ENCODE measurements at regions not wholly inside any gene's neighbourhood (a gene's known extent, or its start where the extent isn't known, plus 50 kb on each side); places are given as distances from the start of the nearest gene placed in this dataset.

DNA sequence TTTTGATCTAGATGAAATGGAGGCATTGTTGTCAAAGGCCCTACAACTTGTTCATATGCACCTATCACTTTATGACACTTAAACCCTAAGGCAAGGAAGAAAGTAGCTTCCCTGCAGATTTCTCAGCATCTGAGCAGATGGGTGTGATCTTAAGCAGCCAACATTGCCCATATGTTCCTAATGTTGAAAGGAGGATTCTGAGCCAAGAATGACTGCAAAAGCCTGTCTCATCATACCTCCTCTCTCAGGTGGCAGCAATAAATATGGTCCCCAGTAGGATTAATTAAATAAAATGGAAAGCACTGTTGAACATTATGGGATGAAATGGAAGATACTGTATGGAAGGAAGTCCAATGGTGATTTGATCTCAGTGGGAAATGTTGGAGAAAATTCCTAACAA is 538.1 kb upstream of the MAN1A1 start:
- H3K4me3 ChIP-seq (ENCODE audit: severe bottlenecking): no peak overlapping the region
- DNase-seq (ENCODE audit: low spot score) (no peak), ATAC-seq (ENCODE audit: low read depth) (no peak)
- H3K27me3 ChIP-seq (ENCODE audit: insufficient read depth, poor library complexity, severe bottlenecking): no peaks in the 10 kb centered on the region
- H3K9me3 ChIP-seq (ENCODE audit: severe bottlenecking): no peaks in the 10 kb centered on the region
- no peak overlapping the region for H3K27ac ChIP-seq (ENCODE audit: poor library complexity, severe bottlenecking)
- no peaks in the 10 kb centered on the region for H3K36me3 ChIP-seq (ENCODE audit: low read depth)
- TF ChIP-seq, protein P1, sequence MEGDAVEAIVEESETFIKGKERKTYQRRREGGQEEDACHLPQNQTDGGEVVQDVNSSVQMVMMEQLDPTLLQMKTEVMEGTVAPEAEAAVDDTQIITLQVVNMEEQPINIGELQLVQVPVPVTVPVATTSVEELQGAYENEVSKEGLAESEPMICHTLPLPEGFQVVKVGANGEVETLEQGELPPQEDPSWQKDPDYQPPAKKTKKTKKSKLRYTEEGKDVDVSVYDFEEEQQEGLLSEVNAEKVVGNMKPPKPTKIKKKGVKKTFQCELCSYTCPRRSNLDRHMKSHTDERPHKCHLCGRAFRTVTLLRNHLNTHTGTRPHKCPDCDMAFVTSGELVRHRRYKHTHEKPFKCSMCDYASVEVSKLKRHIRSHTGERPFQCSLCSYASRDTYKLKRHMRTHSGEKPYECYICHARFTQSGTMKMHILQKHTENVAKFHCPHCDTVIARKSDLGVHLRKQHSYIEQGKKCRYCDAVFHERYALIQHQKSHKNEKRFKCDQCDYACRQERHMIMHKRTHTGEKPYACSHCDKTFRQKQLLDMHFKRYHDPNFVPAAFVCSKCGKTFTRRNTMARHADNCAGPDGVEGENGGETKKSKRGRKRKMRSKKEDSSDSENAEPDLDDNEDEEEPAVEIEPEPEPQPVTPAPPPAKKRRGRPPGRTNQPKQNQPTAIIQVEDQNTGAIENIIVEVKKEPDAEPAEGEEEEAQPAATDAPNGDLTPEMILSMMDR (IDR thresholded peaks at IDR 0.05; ENCODE audit: poor library complexity, severe bottlenecking): no peak
- H3K4me1 ChIP-seq (ENCODE audit: insufficient read depth, poor library complexity, severe bottlenecking): no peaks in the 10 kb centered on the region

DNA sequence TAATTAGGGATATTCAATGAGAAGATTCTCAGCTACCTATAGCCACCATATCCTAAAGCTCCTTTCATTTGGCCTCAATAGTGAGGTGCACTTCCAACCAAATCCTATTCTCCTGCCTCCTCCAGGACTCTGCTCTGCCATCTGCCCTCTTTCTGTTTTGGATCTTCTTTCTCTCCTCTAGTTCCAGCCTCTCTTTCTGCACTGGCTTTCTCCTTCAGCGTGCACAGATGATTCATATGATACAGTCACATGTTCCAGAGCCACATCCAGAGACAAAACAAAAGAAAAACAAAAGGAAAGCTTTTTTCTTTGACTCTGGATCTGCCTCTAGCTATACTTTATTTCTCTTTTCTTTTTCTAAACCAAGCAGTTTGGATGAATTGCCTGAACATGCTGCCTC is 531.9 kb upstream of the MAN1A1 start:
- H3K4me3 ChIP-seq (ENCODE audit: severe bottlenecking): no peak overlapping the region
- TF ChIP-seq, protein P1 (IDR thresholded peaks at IDR 0.05; ENCODE audit: poor library complexity, severe bottlenecking): no peak
- H3K27me3 ChIP-seq (ENCODE audit: insufficient read depth, poor library complexity, severe bottlenecking): no peaks in the 10 kb centered on the region
- no peak overlapping the region for H3K27ac ChIP-seq (ENCODE audit: poor library complexity, severe bottlenecking)
- no peaks in the 10 kb centered on the region for H3K4me1 ChIP-seq (ENCODE audit: insufficient read depth, poor library complexity, severe bottlenecking)
- no peaks in the 10 kb centered on the region for H3K9me3 ChIP-seq (ENCODE audit: severe bottlenecking)
- no peak for DNase-seq (ENCODE audit: low spot score)
- ATAC-seq (ENCODE audit: low read depth): peak; percentile 31; the same call in 1 of the 3 replicates
- H3K36me3 ChIP-seq (ENCODE audit: low read depth): no peaks in the 10 kb centered on the region

DNA sequence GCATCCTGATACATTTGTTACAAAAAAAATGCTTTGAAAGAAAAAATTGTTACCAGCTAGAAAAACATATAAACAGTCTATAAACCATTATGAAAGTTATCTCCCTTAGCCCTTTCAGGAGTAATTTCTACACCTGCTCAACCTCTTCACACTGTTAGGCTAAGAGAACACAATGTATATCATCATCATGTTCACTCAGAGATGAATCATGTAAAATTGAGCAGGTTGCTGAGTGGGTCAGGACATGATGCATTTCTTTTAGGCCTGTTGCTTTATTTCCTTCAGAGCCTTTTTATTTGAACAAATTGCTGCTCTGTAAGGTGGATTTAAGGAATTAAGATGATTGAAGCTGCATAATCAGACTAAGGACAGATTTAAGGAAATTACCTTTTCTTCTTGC is 531.3 kb upstream of the MAN1A1 start:
- no peaks in the 10 kb centered on the region for H3K27me3 ChIP-seq (ENCODE audit: insufficient read depth, poor library complexity, severe bottlenecking)
- H3K4me1 ChIP-seq (ENCODE audit: insufficient read depth, poor library complexity, severe bottlenecking): no peaks in the 10 kb centered on the region
- DNase-seq (ENCODE audit: low spot score) (no peak), ATAC-seq (ENCODE audit: low read depth) (no peak)
- H3K9me3 ChIP-seq (ENCODE audit: severe bottlenecking): no peaks in the 10 kb centered on the region
- TF ChIP-seq, protein P1 (IDR thresholded peaks at IDR 0.05; ENCODE audit: poor library complexity, severe bottlenecking): no peak
- H3K27ac ChIP-seq (ENCODE audit: poor library complexity, severe bottlenecking): no peak overlapping the region
- no peak overlapping the region for H3K4me3 ChIP-seq (ENCODE audit: severe bottlenecking)
- H3K36me3 ChIP-seq (ENCODE audit: low read depth): no peaks in the 10 kb centered on the region

DNA sequence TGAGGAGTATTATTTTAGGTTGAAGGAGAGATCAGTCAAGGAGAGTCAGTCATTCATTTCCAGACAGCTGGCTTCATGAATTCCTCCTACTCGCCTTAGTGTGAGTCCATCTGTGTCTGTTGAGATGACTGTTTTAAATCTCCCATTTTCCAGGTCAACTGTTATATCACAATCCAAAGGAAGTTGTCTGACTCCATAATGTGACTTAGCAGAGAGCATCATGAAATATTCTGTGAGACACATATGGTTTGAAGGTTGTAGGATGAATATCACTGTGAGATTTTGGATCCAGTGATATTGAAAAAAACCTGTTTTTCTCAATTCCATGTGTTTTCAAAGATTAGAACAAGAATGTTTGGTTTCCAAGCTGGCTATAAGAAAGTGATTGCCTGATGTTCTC is 530.2 kb upstream of the MAN1A1 start:
- Histone ChIP-seq H3K27ac (ENCODE audit: poor library complexity, severe bottlenecking) (no peak overlapping the region), H3K36me3 (ENCODE audit: low read depth) (no peaks in the 10 kb centered on the region), H3K9me3 (ENCODE audit: severe bottlenecking) (no peaks in the 10 kb centered on the region), H3K27me3 (ENCODE audit: insufficient read depth, poor library complexity, severe bottlenecking) (no peaks in the 10 kb centered on the region), H3K4me3 (ENCODE audit: severe bottlenecking) (no peak overlapping the region), H3K4me1 (ENCODE audit: insufficient read depth, poor library complexity, severe bottlenecking) (no peaks in the 10 kb centered on the region)
- no peak for ATAC-seq (ENCODE audit: low read depth)
- TF ChIP-seq, protein P1 (IDR thresholded peaks at IDR 0.05; ENCODE audit: poor library complexity, severe bottlenecking): no peak
- no peak for DNase-seq (ENCODE audit: low spot score)

DNA sequence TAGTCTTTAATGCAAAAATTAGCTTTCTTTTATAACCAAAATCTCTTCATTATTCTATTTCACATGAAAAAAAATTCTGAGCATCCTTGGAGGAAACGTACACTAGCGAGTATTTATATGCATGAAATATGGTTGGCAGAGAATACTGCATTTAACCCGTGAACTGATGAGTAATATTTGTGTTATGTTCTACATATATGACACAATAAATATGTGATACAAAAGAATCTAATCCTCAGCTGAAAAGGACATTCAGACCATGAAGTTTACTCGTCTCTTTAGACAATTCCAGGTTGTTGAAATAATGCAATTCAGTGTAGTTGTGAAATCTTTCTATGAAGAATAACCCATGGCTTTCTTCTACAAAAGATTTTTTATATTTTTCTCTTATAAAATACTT is 524.8 kb upstream of the MAN1A1 start:
- Histone ChIP-seq H3K4me3 (ENCODE audit: severe bottlenecking) (no peak overlapping the region), H3K27me3 (ENCODE audit: insufficient read depth, poor library complexity, severe bottlenecking) (no peaks in the 10 kb centered on the region), H3K27ac (ENCODE audit: poor library complexity, severe bottlenecking) (no peak overlapping the region), H3K9me3 (ENCODE audit: severe bottlenecking) (no peaks in the 10 kb centered on the region), H3K36me3 (ENCODE audit: low read depth) (no peaks in the 10 kb centered on the region), H3K4me1 (ENCODE audit: insufficient read depth, poor library complexity, severe bottlenecking) (no peaks in the 10 kb centered on the region)
- TF ChIP-seq, protein P1 (IDR thresholded peaks at IDR 0.05; ENCODE audit: poor library complexity, severe bottlenecking): no peak
- DNase-seq (ENCODE audit: low spot score): no peak
- no peak for ATAC-seq (ENCODE audit: low read depth)
